Loucy (cell line): ENCODE measurements at regions not wholly inside any gene's neighbourhood (a gene's known extent, or its start where the extent isn't known, plus 50 kb on each side); places are given as distances from the start of the nearest gene placed in this dataset.

Experiments used
- CTCF ChIP-seq: fragments of 200-600 bp; sonication (generic); conservative IDR thresholded peaks from 2 replicates; pipeline ENCODE4 v1.5.1; 2014; ENCODE audit warnings: mild to moderate bottlenecking, antibody characterized with exemption, low read length
- EZH2phosphoT487 ChIP-seq: fragments of 200-600 bp; IDR thresholded peaks from 2 replicates; pipeline ENCODE4 v1.6.1; 2018; ENCODE audit warnings: antibody characterized with exemption, mild to moderate bottlenecking, moderate library complexity, borderline replicate concordance

DNA sequence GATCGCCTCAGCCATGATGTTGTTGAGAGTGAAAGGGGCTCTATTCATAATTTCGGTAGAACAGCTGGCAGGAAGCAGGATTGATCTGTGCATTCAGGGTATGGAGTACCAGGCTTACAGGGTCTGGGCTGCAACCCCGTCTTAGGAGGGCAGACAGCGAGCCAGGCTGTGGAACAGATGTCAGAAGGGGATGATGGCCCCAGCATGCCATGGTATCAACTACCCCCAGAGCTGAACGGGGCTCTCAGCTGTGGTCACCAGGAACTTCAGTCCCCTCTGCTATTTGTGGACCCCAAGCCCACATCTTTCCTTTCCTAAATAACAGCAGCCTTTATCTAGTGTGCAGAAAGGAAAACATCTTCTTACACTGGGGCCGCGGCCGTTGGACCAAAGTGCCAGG is 422.2 kb upstream of the SALL3 start:
- TF ChIP-seq CTCF = no peak
- TF ChIP-seq EZH2phosphoT487 = no peak
